ENCODE measurements at regions not wholly inside any gene's neighbourhood (a gene's known extent, or its start where the extent isn't known, plus 50 kb on each side); places are given as distances from the start of the nearest gene placed in this dataset.

DNA sequence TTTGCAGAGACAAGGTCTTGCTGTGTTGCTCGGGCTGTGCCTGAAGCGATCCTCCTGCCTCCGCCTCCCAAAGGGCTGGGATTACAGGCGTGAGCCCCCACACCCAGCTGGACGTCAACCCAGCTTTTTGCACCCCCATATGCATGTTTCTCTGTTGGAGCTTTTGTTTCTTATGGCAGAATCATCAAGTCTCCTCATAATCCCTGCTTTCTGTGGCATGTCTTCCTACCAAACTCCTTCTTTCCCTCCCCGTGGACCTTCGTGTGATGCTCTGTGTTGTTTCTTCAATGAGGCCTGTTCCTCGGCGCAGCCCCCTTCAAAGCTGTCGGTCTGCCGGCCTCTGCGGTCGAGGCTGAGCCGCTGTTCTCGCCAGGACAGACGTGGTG lies 71.6 kb downstream of the METRNL start:
- H3K4me2 ChIP-seq (ENCODE audit: low read length): no peak overlapping the region
- ATAC-seq: no peak

DNA sequence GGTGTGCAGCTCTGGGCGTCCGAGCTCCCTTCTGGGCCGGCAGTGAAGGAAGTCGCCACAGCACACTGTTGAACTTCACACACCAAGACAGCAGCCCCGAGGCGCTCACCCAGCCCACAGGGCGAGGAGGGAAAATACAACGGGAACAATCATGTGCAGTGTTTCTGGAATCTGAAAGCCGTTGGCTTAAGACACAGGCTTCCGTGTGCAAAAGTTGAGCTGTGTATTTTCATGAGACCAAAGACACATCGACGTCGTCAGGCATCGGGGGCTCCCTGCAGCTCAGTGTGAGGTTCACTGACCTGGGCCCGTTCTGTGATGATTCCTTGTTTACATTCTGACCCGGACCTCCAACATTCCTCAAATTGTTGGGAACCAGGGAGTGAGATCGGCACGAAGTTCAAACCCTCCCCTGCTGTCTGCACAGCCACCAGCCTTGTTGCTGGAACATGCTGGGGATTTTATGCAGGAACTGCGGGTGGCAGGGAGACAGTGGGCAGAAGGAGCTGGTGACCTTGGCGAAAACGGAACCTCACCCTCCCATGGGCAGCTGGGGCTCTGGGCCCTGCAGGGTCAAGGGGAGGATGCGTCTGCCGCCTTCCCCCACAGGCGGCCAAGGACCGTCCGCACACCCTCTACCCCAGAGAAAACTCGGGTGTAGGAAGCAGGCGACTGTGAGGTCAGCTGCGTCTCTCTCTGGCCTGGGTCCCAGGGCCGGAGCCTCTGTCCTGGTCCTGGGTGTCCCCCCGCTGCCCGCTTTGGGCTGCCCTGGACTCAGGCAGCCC lies 72.2 kb downstream of the METRNL start:
- 0 out of 4 replicates have a peak, but pooled peaks cover 0 to 5% of the 10 kb centered on the region in 2 experiments for H3K4me1 ChIP-seq (ENCODE audit: control insufficient read depth in 1 of 2, insufficient read depth in 2 of 2, low read length in 2 of 2)
- H3K4me3 ChIP-seq (replicated peaks in 1 of 2; ENCODE audit: low read depth in 1 of 2, low read length in 2 of 2): no peak overlapping the region
- ATAC-seq: no peak
- no peak overlapping the region for H2AFZ ChIP-seq (ENCODE audit: low read depth, low read length, poor library complexity, severe bottlenecking)
- RAD21 ChIA-PET (ENCODE audit: low non-redundant PET in 1 of 2, low total read pairs in 2 of 2, uncharacterized antibody in 2 of 2, unreplicated experiment in 2 of 2): no interaction called here
- POLR2A ChIA-PET: no interaction called here
- no peak for DNase-seq (ENCODE audit: low read depth, low spot score)
- no peak overlapping the region for H3K27ac ChIP-seq (ENCODE audit: low read depth, low read length)
- BruUV-seq (replicated peaks): no TSS peak
- peaks cover 1% of the 10 kb centered on the region; the same call in 1 of the 2 replicates for H3K27me3 ChIP-seq (ENCODE audit: insufficient read depth, low read length)
- H3K36me3 ChIP-seq (ENCODE audit: control insufficient read depth in 1 of 2, insufficient read depth in 2 of 2, low read length in 2 of 2): no peaks in the 10 kb centered on the region
- CTCF ChIA-PET: no interaction called here
- no peaks in the 10 kb centered on the region for H4K20me1 ChIP-seq (ENCODE audit: insufficient read depth)
- H3K9ac ChIP-seq (ENCODE audit: low read length): no peak overlapping the region
- H3K9me3 ChIP-seq (ENCODE audit: control insufficient read depth in 1 of 2, insufficient read depth in 1 of 2, low read depth in 1 of 2, low read length in 2 of 2): no peaks in the 10 kb centered on the region
- intact Hi-C loops (cut with micrococcal nuclease): no loop called here
- H3K4me2 ChIP-seq (ENCODE audit: low read length): no peak overlapping the region
- H3K79me2 ChIP-seq (ENCODE audit: insufficient read depth, low read length): no peaks in the 10 kb centered on the region
- H3K9me2 ChIP-seq (ENCODE audit: insufficient read depth): no peaks in the 10 kb centered on the region
- no peak for TF ChIP-seq SRF (IDR thresholded peaks at IDR 0.05; ENCODE audit: low read depth)
- no peak for TF ChIP-seq CBX3 (IDR thresholded peaks at IDR 0.05; ENCODE audit: low read depth)
- no peak for TF ChIP-seq ELF1 (IDR thresholded peaks at IDR 0.05; ENCODE audit: borderline replicate concordance, low read depth)
- no peak for TF ChIP-seq JUND (IDR thresholded peaks at IDR 0.05)
- TF ChIP-seq SP1 (IDR thresholded peaks at IDR 0.05; ENCODE audit: low read depth): no peak
- no peak for TF ChIP-seq EZH2 (IDR thresholded peaks at IDR 0.05)
- no peak for TF ChIP-seq POLR2A (IDR thresholded peaks at IDR 0.05; ENCODE audit: borderline replicate concordance, extremely low read depth, insufficient read depth, insufficient read length)
- no peak for TF ChIP-seq RAD21 (IDR thresholded peaks at IDR 0.05; ENCODE audit: low read depth)
- TF ChIP-seq, protein P1, sequence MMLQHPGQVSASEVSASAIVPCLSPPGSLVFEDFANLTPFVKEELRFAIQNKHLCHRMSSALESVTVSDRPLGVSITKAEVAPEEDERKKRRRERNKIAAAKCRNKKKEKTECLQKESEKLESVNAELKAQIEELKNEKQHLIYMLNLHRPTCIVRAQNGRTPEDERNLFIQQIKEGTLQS (IDR thresholded peaks at IDR 0.05): no peak
- TF ChIP-seq SIN3A (IDR thresholded peaks at IDR 0.05; ENCODE audit: low read depth): no peak
- TF ChIP-seq, protein P2, sequence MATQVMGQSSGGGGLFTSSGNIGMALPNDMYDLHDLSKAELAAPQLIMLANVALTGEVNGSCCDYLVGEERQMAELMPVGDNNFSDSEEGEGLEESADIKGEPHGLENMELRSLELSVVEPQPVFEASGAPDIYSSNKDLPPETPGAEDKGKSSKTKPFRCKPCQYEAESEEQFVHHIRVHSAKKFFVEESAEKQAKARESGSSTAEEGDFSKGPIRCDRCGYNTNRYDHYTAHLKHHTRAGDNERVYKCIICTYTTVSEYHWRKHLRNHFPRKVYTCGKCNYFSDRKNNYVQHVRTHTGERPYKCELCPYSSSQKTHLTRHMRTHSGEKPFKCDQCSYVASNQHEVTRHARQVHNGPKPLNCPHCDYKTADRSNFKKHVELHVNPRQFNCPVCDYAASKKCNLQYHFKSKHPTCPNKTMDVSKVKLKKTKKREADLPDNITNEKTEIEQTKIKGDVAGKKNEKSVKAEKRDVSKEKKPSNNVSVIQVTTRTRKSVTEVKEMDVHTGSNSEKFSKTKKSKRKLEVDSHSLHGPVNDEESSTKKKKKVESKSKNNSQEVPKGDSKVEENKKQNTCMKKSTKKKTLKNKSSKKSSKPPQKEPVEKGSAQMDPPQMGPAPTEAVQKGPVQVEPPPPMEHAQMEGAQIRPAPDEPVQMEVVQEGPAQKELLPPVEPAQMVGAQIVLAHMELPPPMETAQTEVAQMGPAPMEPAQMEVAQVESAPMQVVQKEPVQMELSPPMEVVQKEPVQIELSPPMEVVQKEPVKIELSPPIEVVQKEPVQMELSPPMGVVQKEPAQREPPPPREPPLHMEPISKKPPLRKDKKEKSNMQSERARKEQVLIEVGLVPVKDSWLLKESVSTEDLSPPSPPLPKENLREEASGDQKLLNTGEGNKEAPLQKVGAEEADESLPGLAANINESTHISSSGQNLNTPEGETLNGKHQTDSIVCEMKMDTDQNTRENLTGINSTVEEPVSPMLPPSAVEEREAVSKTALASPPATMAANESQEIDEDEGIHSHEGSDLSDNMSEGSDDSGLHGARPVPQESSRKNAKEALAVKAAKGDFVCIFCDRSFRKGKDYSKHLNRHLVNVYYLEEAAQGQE (IDR thresholded peaks at IDR 0.05; ENCODE audit: low read depth): no peak
- TF ChIP-seq ZFX (IDR thresholded peaks at IDR 0.05): no peak
- no peak for TF ChIP-seq ZNF274 (IDR thresholded peaks at IDR 0.05; ENCODE audit: low read depth, low read length)
- no peak for TF ChIP-seq POLR2AphosphoS5 (IDR thresholded peaks at IDR 0.05; ENCODE audit: low read depth, low read length)

More for the DNA sequence above, 71.6 kb downstream of the METRNL start:
- no peak overlapping the region for H3K9ac ChIP-seq (ENCODE audit: low read length)
- no peak for DNase-seq (ENCODE audit: low read depth, low spot score)
- no peaks in the 10 kb centered on the region for H3K36me3 ChIP-seq (ENCODE audit: control insufficient read depth in 1 of 2, insufficient read depth in 2 of 2, low read length in 2 of 2)
- ChIA-PET RAD21 (ENCODE audit: low non-redundant PET in 1 of 2, low total read pairs in 2 of 2, uncharacterized antibody in 2 of 2, unreplicated experiment in 2 of 2) (no interaction called here), CTCF (no interaction called here), POLR2A (no interaction called here)
- H3K9me2 ChIP-seq (ENCODE audit: insufficient read depth): no peaks in the 10 kb centered on the region
- H3K4me3 ChIP-seq (replicated peaks in 1 of 2; ENCODE audit: low read depth in 1 of 2, low read length in 2 of 2): no peak overlapping the region
- H3K4me1 ChIP-seq (ENCODE audit: control insufficient read depth in 1 of 2, insufficient read depth in 2 of 2, low read length in 2 of 2): 0 out of 4 replicates have a peak, but pooled peaks cover 0 to 5% of the 10 kb centered on the region in 2 experiments
- intact Hi-C loops (cut with micrococcal nuclease): no loop called here
- no peak overlapping the region for H2AFZ ChIP-seq (ENCODE audit: low read depth, low read length, poor library complexity, severe bottlenecking)
- TF ChIP-seq SIN3A (IDR thresholded peaks at IDR 0.05; ENCODE audit: low read depth) (no peak), YY1 (IDR thresholded peaks at IDR 0.05; ENCODE audit: extremely low read depth, insufficient replicate concordance, low read depth, low read length) (no peak), CBX3 (IDR thresholded peaks at IDR 0.05; ENCODE audit: low read depth) (no peak), TCF7L2 (IDR thresholded peaks at IDR 0.05; ENCODE audit: borderline replicate concordance, extremely low read depth, insufficient read depth, insufficient read length) (no peak)
- H3K79me2 ChIP-seq (ENCODE audit: insufficient read depth, low read length): no peaks in the 10 kb centered on the region
- no peak overlapping the region for H3K27ac ChIP-seq (ENCODE audit: low read depth, low read length)
- peaks cover 4% of the 10 kb centered on the region; the same call in 1 of the 2 replicates for H3K27me3 ChIP-seq (ENCODE audit: insufficient read depth, low read length)
- BruUV-seq (replicated peaks): no TSS peak
- no peaks in the 10 kb centered on the region for H3K9me3 ChIP-seq (ENCODE audit: control insufficient read depth in 1 of 2, insufficient read depth in 1 of 2, low read depth in 1 of 2, low read length in 2 of 2)
- no peaks in the 10 kb centered on the region for H4K20me1 ChIP-seq (ENCODE audit: insufficient read depth)
